Left lung (tissue), 4 donors: ENCODE measurements at regions not wholly inside any gene's neighbourhood (a gene's known extent, or its start where the extent isn't known, plus 50 kb on each side); places are given as distances from the start of the nearest gene placed in this dataset.
"Not testable (repeated sequence)": the region's sequence is repeated elsewhere in the genome, so short reads cannot be mapped to it uniquely, and the experiment has no call there.

Experiments
- ATAC-seq: fragments of 200-7000 bp; cut with Tn5 transposase; one replicate; pipeline ENCODE4 v1.9.1; 2020; ENCODE audit warnings: moderate library complexity
- DNase-seq, 4 donors: peaks; one replicate each; pipeline ENCODE4 v3.0.0-alpha.2; 2013 to 2020
- H3K27ac ChIP-seq, 2 donors: fragments of 200-600 bp; sonication (generic) in 1 of 2; one replicate each; pipeline versions ENCODE4 v1.5.0 to v1.8.0; 2020 to 2021
- H3K27me3 ChIP-seq, 2 donors: fragments of 200-600 bp; sonication (generic) in 1 of 2; one replicate each; pipeline versions ENCODE4 v1.5.0 to v1.8.0; 2020 to 2021
- H3K36me3 ChIP-seq, 2 donors: fragments of 200-600 bp; sonication (generic) in 1 of 2; one replicate each; pipeline versions ENCODE4 v1.5.0 to v1.8.0; 2020 to 2021
- H3K4me1 ChIP-seq, 2 donors: fragments of 200-600 bp; one replicate each; pipeline ENCODE4 v1.8.0; 2021
- H3K4me3 ChIP-seq, 2 donors: fragments of 200-600 bp; sonication (generic) in 1 of 2; one replicate each; pipeline versions ENCODE4 v1.5.0 to v1.8.0; 2020 to 2021; ENCODE audit warnings: mild to moderate bottlenecking in 1 of 2
- H3K9me3 ChIP-seq, 2 donors: fragments of 200-600 bp; sonication (generic) in 1 of 2; one replicate each; pipeline versions ENCODE4 v1.5.0 to v1.8.0; 2020 to 2021
- CTCF ChIP-seq, 2 donors: fragments of 200-600 bp; sonication (generic) in 1 of 2; IDR thresholded peaks; one replicate each; pipeline versions ENCODE4 v1.5.0 to v1.8.0; 2021; ENCODE audit warnings: antibody characterized with exemption in 2 of 2
- intact Hi-C, 2 donors: fragments of 100-400 bp; cut with DNase I; formaldehyde crosslinking; loops; one replicate each; pipeline versions ENCODE4 v1.11.2 to v1.14.2; 2022
- donor health status: DM: no; HTN: yes; CAD: no.
- donor health status: DM: no; HTN: no; CAD: no.

- H3K27me3 ChIP-seq: no peaks in the 10 kb centered on the region
- DNase-seq: no peak
- H3K4me1 ChIP-seq: no peaks in the 10 kb centered on the region
- no peak overlapping the region for H3K4me3 ChIP-seq
- H3K9me3 ChIP-seq: peaks cover 0 to 18% of the 10 kb centered on the region in 2 donors
- no peak for TF ChIP-seq CTCF (IDR thresholded peaks at IDR 0.05)
- intact Hi-C loops: no loop called here
- H3K36me3 ChIP-seq: peaks cover 0 to 5% of the 10 kb centered on the region in 2 donors
- no peak for ATAC-seq
- H3K27ac ChIP-seq: no peak overlapping the region
These were observed 501.4 kb upstream of the RGS6 start for GRCh38 chr14:71430678-71431376.

GRCh38 chr14:71432334-71433110 lies 499.7 kb upstream of the RGS6 start:
- Histone ChIP-seq H3K9me3 (peaks cover 0 to 2% of the 10 kb centered on the region in 2 donors), H3K4me1 (no peaks in the 10 kb centered on the region), H3K27ac (no peak overlapping the region), H3K4me3 (no peak overlapping the region), H3K27me3 (no peaks in the 10 kb centered on the region), H3K36me3 (no peaks in the 10 kb centered on the region)
- TF ChIP-seq CTCF (IDR thresholded peaks at IDR 0.05): no peak
- intact Hi-C loops: no loop called here
- ATAC-seq (no peak), DNase-seq (no peak)

GRCh38 chr14:71433303-71433702 lies 498.9 kb upstream of the RGS6 start:
- no peaks in the 10 kb centered on the region for H3K4me1 ChIP-seq
- H3K36me3 ChIP-seq: no peaks in the 10 kb centered on the region
- H3K9me3 ChIP-seq: peaks cover 0 to 2% of the 10 kb centered on the region in 2 donors
- no peaks in the 10 kb centered on the region for H3K27me3 ChIP-seq
- ATAC-seq (no peak), DNase-seq (no peak)
- H3K4me3 ChIP-seq: no peak overlapping the region
- H3K27ac ChIP-seq: no peak overlapping the region
- intact Hi-C loops: no loop called here
- no peak for TF ChIP-seq CTCF (IDR thresholded peaks at IDR 0.05)

GRCh38 chr14:71435641-71436040 lies 496.6 kb upstream of the RGS6 start:
- not testable (repeated sequence) for H3K9me3 ChIP-seq

GRCh38 chr14:71437870-71438269 lies 494.4 kb upstream of the RGS6 start:
- DNase-seq (no peak), ATAC-seq (no peak)
- Histone ChIP-seq H3K27ac (no peak overlapping the region), H3K27me3 (no peaks in the 10 kb centered on the region), H3K9me3 (peaks cover 0 to 2% of the 10 kb centered on the region in 2 donors), H3K36me3 (no peaks in the 10 kb centered on the region), H3K4me3 (no peak overlapping the region), H3K4me1 (peaks cover 0 to 6% of the 10 kb centered on the region in 2 donors)
- TF ChIP-seq CTCF (IDR thresholded peaks at IDR 0.05): no peak
- intact Hi-C loops: no loop called here

More at GRCh38 chr14:71435641-71436040, 496.6 kb upstream of the RGS6 start:
- H3K4me3 ChIP-seq, H3K27me3 ChIP-seq, DNase-seq, H3K27ac ChIP-seq, intact Hi-C loops, ATAC-seq, H3K36me3 ChIP-seq, H3K4me1 ChIP-seq: not testable (repeated sequence)
